GM19043 (cell line): ENCODE measurements at regions not wholly inside any gene's neighbourhood (a gene's known extent, or its start where the extent isn't known, plus 50 kb on each side); places are given as distances from the start of the nearest gene placed in this dataset.

Experiments used
- ATAC-seq: cut with Tn5 transposase; IDR thresholded peaks from one replicate; pipeline ENCODE4 v1.9.1; 2021; ENCODE audit warnings: low read depth; ENCODE audit not compliant: unreplicated experiment

DNA sequence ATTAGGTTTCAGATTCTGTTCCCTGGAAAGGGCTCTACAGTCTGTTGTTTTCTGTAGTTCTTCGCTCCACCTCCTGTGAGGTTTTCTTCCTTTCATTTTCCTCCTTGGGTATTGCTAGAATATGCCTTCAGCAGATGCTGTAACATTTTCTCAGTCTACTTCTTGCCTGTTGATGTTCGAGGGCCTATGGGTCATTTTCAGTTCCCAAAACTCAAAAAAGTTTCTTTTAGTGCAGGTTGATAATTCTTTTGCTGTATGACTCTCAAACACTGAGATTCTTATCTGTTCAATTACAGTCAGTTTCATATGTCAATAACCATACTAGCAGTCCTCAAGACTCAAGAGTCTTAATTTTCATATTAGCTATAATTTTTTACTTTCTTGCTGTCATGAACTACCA, 268.3 kb downstream of the RFC3 start:
- ATAC-seq: no peak

- no peak for ATAC-seq
Measured at GRCh38 chr13:34087791-34088190, 269.8 kb downstream of the RFC3 start.

GRCh38 chr13:34103854-34104253, 285.9 kb downstream of the RFC3 start:
- ATAC-seq: no peak

- no peak for ATAC-seq
Measured at GRCh38 chr13:34104853-34105252, 286.9 kb downstream of the RFC3 start.

- no peak for ATAC-seq
Measured at GRCh38 chr13:34107806-34108205, 289.9 kb downstream of the RFC3 start.

GRCh38 chr13:34108410-34108809, 290.5 kb downstream of the RFC3 start:
- ATAC-seq: no peak

DNA sequence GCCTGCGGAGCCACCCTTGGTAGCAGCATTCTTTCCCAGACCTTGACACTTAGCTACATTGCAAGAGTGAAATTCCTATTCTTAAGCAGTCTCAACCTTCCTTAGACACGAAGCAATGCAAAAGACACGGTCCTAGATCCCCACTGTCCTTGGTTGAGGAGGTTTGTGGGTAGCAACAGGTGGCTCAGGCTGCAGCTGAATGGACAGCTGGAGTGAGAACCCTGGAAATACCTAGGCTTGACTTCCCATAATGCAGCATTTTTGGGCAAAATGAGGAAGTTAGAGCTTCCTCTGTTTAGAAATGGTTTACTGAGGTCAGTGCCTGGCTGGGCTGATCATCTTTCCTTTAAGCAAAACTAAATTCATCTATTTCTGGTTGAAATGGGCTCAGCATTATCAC, 296.6 kb downstream of the RFC3 start:
- no peak for ATAC-seq

DNA sequence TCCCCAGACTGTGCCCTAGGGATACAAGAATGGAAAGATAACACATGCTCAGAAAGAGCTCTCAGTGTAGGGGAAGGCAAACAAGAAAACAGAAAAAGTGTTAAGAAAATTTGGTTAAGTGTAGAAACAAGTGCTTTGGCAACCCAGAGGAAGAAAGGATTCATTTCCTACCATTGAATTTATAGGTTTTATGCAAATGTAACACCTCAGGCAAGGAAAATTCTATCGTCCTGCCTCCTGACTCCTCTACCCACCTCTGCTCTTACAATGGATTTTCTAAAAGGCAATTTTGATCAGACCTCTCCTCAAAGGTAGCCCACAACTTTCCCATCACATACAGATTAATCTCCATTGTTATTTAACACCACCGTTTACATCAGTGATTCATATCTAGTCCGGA, 298.7 kb downstream of the RFC3 start:
- ATAC-seq: no peak

- no peak for ATAC-seq
Measured at GRCh38 chr13:34124666-34125306, 306.8 kb downstream of the RFC3 start.

DNA sequence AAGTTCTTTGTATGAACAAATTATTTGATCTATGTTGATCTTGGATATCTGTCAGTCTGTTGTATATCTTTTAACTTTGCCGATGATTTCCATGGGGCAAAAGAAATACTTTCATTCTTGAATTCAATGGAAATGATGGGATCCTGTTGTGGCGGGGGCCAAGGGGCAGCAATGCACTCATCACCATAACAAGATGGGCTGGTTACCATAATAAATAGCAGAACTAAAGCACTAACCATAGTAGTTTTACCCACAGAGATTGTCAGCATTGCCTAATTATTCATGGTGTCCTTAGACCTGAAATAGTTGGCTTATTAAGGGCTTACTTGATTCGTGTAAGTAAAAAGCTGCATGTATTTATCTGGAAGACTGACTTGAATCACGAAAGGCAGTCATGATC, 309.6 kb downstream of the RFC3 start:
- ATAC-seq: no peak

GRCh38 chr13:34128661-34129060, 310.7 kb downstream of the RFC3 start:
- ATAC-seq: no peak

GRCh38 chr13:34129436-34129835, 311.5 kb downstream of the RFC3 start:
- ATAC-seq: no peak

- ATAC-seq: no peak
Measured at GRCh38 chr13:34137200-34137599, 319.3 kb downstream of the RFC3 start.

DNA sequence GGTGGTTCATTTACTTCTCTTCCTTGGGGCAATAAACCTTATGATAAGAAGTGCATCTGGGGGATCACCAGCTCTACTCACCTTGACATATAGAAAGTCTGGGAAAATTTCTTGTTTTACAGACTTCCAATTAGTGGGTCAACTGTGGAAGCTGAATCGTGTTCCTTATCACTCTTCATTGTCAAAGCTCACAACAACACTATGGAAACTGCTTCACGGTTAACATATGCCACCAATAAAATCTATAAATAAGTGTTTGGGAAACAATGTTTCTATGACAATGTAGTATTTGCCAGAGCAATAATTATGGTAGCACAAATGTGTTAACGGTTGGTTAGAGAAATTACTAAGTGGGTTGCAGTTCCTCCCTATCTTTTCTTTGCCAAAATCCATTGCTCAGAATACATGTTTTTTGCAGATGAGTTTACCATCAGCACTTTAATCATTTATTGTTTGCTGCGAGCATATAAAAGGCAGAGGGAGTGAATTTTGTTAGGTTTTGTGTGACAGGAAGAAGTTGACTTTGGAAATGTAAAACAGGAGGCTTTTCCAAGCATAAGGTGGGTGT, 321.8 kb downstream of the RFC3 start:
- no peak for ATAC-seq

DNA sequence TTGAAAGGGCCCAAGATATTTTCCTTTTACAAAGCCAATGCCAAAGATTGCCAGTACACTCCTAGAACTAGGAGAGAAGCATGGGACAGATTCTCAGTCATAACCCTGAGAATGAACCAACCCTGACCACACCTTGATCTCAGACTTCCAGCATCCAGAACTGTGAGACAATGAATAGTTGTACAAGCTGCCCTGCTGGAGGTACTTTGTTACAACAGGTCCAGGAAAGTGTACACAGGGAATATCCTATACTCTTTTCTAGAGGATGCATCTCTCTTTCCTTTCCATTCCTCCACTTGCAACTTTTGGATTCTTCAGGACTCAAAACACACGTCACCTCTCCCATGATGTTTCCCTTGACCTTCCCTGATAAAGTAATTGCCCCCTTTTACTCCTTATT, 325.7 kb downstream of the RFC3 start:
- no peak for ATAC-seq

- ATAC-seq: no peak
Measured at GRCh38 chr13:34144142-34144541, 326.2 kb downstream of the RFC3 start.

DNA sequence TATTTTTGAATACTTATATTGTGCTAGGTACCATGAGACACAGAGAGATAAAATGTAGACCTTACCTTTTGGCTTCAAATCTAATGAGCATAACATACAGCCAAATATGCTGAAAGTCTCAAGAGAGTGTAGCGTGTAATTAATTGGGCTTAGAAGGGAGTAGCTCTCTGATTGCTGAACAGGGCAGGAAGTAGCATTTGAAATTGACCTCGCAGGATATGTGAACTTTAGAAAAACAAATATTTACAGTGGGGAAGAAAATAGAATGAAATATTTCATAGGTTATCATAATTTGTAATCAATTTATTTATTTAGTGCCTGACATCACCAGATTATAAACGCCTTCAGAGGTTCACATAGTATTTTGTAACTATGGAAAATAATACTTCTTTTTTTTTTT, 327.1 kb downstream of the RFC3 start:
- ATAC-seq: no peak

DNA sequence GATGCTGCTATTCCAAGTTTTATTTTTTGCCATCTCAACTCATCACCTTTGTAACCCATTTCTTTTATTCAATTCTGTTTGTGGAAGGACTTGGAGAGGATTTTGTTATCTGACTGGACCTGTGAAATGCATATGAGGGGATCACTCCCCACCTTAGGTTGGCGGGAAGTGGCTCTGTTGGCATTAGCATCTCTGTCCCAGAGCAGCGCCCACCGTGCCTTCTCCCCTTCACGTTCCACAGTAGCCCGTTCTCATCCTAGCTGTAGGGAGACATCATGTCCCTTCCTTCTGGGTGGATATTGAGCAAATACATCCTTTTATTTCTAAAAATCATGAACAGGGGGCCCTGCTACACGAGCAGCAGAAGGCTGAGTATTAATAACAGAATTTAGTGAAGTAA, 330.4 kb downstream of the RFC3 start:
- ATAC-seq: no peak

DNA sequence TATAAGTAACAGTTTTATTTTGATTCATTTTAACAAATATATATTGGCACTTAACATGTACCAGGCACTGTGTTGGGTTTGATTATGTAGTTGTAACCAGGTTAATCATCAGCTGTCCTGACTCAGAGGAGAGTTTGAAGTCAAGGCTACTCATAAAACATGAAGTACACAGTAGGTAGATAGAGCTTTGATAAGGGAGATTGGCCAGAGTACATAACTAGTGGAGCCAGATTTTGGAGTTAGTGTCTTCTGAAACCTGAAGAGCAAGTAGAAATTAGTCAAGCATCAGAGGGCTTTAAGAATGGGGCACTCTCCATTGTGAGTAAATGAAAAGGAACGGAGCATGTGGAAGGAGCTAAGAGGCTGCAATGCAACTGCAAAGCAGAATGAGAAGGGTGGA, 333.9 kb downstream of the RFC3 start:
- ATAC-seq: no peak

DNA sequence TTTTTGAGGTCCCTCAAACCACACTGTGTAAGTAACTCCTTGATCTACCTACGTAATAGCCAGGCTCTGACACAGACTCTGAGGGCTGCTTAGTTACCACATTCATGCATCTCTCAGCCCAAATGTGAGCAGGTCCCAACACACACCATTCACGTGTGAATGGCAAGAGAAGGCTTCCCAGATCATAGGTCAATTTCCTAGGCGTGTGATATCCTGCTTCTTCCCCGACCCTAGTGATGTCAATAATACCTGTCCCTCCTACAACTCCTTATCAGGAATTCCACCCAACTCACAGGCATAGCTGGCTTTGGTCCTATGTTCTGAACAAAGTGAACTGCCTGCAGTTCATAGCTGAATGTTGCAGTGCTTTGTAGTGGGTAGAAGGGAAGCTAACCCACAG, 334.5 kb downstream of the RFC3 start:
- ATAC-seq: no peak

DNA sequence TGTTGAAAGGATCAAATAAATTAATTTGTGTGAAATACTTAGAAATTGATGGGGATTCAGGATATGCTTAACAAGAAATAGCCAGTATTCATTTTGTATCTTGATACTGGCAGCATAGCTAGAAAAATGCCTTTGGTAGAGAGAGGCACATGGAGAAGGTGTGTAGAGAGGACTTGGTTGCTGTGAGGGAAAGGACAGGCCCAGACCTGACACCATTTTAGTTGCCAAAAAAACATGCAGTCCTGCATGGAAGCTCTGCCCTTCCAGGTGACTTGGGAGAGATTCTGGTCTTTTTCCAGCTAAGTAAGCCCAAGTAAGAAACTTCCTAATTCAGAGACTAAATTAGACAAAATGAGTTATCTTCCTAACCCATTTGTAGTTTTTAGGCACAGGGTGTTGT, 335.0 kb downstream of the RFC3 start:
- no peak for ATAC-seq

DNA sequence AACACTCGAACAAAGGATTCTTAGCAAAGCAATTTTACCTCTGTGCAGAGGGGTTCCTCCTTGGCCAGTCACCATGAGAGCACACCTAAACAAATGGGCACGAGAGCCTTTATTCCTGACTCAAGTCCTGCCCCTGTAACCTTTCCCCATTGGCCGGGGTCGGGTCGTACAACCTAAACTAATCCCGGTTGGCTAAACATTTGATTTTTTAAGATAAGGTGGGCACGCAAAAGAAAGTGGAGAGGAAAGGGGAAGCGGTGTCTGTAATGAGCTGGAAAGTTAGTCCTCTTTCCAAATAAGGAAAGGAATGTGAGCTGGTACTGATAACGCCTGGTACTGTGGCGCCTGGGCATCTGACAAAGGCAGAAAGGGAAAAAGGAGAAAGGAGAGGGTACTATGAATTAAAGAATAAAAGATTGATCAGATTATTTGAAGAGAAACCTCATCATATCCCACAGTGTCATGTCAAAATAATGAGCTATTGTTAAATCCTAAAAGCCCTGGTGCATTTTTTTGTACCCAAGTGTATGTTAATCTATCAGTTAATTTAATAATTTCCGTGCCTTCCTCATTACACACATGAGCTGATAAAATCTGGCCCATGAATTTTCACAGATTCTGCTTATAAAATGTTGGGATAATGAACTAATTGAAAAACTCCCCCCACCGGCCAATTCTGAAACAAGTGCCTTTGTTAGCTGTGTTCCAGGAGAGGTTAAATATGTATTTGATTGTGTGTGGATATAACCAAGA, 335.7 kb downstream of the RFC3 start:
- no peak for ATAC-seq
